AG10803 (cell line): ENCODE measurements at regions not wholly inside any gene's neighbourhood (a gene's known extent, or its start where the extent isn't known, plus 50 kb on each side); places are given as distances from the start of the nearest gene placed in this dataset.

Experiments
- DNase-seq: peaks from one replicate; pipeline ENCODE4 v3.0.0; 2010; ENCODE audit warnings: low read depth
- H3K4me3 ChIP-seq: 2 replicates; pipeline ENCODE4 v1.5.1; 2011; ENCODE audit warnings: mild to moderate bottlenecking, low read length, control low read depth
- TF ChIP-seq, protein P1 (sequence below): conservative IDR thresholded peaks from 2 replicates; pipeline ENCODE4 v1.5.1; 2011; ENCODE audit warnings: mild to moderate bottlenecking, low read length, control low read depth, inconsistent platforms

DNA sequence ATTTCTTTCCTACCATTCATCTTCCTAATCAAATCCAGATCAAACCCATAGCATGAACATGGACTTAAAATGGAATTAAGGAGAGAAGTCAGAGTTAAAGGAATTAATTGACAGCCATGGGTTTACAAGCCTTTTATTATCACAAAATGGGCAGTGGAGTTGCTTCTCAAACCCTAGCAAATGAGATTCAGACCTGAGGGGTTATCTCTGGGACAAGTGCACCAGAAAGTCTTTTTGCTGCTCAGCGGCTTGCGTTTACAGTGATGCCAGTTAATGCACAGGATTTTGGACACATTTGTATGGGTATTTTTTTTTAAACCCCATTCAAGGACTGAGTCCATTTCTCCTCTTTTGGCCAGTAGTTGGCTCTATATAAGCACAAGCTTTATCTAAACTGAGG is 503.0 kb downstream of the EFNB2 start:
- TF ChIP-seq, protein P1, sequence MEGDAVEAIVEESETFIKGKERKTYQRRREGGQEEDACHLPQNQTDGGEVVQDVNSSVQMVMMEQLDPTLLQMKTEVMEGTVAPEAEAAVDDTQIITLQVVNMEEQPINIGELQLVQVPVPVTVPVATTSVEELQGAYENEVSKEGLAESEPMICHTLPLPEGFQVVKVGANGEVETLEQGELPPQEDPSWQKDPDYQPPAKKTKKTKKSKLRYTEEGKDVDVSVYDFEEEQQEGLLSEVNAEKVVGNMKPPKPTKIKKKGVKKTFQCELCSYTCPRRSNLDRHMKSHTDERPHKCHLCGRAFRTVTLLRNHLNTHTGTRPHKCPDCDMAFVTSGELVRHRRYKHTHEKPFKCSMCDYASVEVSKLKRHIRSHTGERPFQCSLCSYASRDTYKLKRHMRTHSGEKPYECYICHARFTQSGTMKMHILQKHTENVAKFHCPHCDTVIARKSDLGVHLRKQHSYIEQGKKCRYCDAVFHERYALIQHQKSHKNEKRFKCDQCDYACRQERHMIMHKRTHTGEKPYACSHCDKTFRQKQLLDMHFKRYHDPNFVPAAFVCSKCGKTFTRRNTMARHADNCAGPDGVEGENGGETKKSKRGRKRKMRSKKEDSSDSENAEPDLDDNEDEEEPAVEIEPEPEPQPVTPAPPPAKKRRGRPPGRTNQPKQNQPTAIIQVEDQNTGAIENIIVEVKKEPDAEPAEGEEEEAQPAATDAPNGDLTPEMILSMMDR: no peak
- no peak overlapping the region for H3K4me3 ChIP-seq
- DNase-seq: no peak

DNA sequence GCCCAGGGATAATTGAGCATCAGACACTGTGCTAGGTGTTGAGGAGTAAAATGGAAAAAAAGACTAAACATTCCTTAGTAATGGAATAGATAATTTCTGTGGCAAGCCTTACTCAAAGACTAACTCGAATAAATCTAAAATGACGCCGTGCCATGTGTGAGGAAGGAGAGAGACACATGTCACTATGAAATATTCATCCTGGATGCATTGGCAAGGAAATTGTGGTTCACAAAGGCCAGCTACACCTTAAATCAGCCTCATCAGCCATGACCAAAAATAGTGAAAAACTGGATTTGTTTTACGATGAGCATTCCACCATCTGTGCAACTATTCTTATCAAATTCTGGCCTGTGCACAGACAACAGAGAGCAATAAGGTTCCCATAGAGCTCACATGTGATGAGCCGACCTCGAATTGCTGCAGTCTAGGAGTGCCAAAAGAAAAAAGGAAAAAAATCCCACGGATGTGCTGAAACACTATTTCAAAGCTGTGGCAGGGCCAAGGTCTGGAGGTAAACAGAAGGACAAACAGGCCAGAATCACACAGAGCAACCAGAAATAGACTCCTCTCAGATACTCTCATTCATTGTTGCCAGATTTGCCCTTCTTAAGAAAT is 505.7 kb downstream of the EFNB2 start:
- H3K4me3 ChIP-seq: no peak overlapping the region
- TF ChIP-seq, protein P1: no peak
- DNase-seq: no peak

DNA sequence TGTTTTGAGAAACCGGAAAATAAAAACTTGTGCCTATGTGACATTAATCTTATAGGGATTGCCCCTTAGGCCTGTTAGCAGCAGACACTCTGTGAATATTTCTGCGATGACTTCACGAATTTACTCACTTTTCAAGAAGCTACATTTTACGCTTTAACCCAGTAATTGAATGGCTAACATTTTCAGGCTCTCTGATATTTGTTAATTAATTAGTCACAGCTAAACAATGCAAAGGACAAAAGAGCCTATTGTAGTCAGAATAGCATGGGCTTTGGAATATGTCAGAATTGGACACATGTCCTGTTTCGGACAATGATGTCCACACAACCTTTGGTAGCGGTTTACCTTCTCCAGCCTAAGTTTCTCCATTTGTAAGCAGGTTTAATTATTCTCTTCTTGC is 506.6 kb downstream of the EFNB2 start:
- DNase-seq: peak; percentile 66
- TF ChIP-seq, protein P1: no peak
- H3K4me3 ChIP-seq: no peak overlapping the region

DNA sequence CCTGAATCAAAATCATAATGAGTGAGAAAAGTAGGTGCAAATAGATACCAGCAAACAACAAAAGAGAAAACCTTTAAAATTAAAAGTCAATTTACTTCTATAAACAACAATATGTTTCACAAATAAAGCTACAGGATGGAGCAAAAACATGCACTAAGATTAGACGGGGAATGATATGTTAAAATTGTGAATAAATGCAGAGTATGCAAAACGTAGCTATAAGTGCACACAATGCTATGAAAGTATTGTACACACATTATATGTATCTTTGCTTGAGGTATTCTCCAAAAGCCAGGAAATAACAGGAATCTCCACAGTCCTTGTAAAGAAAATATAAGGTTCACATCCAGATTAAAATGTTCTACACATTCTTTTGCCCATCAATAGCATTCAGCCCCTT is 523.9 kb downstream of the EFNB2 start:
- no peak overlapping the region for H3K4me3 ChIP-seq
- TF ChIP-seq, protein P1: no peak
- no peak for DNase-seq

DNA sequence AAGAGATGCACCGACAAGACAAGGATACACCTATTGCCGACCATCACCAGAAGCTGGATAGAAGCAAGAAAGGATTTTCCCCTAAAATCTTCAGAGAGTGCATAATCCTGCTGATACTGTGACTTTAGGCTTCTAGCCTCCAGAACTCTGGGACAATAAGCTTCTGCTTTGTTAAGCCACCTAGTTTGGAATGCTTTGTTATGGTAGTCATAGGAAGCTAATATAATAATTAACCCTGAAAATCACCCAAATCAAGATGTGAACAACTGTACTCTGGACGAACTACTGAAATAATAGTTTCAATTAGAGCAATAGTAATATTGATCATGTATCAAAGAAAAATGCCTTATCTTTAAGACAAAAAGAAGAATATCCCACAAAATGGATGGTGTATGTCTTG is 524.6 kb downstream of the EFNB2 start:
- TF ChIP-seq, protein P1: no peak
- no peak for DNase-seq
- no peak overlapping the region for H3K4me3 ChIP-seq

DNA sequence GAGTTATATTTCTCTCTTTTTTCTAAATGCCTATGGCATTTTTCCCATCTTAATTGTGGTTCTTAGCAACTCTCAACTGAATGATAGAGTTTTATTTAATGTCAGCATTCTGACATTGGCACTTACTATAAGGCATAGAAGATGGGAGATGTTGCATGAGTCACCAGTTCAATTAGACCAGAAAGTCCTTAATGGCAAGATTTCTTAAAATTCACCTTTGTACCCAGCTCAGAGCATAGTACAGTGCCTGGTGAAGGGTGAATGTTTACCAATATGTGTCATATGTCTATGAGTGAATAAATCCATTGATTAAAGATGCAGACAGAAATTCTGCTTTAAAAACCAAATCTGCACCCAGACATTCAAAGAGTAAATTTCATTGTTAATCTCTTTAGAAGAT is 526.9 kb downstream of the EFNB2 start:
- TF ChIP-seq, protein P1: no peak
- DNase-seq: no peak
- no peak overlapping the region for H3K4me3 ChIP-seq

DNA sequence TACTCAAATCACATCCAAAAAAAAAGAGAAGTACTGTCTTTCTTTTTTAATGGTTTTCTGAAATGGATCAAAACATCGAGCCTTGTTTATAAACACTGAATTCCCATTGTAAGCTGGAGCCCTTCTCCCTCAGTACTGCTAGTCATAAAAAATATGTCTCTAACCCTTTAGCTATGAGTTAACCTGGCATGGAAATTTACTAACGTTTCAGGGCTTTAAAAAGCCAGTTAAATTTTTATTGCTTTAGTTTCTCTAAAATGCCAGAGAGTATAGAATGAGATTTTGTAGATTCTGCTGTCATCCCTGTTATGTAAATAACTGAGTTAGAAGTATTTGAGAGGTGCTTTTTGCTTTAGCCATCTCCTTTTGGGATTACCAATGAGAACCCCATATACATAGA is 528.3 kb downstream of the EFNB2 start:
- no peak overlapping the region for H3K4me3 ChIP-seq
- TF ChIP-seq, protein P1: no peak
- DNase-seq: no peak
